ENCODE measurements at regions not wholly inside any gene's neighbourhood (a gene's known extent, or its start where the extent isn't known, plus 50 kb on each side); places are given as distances from the start of the nearest gene placed in this dataset.

DNA sequence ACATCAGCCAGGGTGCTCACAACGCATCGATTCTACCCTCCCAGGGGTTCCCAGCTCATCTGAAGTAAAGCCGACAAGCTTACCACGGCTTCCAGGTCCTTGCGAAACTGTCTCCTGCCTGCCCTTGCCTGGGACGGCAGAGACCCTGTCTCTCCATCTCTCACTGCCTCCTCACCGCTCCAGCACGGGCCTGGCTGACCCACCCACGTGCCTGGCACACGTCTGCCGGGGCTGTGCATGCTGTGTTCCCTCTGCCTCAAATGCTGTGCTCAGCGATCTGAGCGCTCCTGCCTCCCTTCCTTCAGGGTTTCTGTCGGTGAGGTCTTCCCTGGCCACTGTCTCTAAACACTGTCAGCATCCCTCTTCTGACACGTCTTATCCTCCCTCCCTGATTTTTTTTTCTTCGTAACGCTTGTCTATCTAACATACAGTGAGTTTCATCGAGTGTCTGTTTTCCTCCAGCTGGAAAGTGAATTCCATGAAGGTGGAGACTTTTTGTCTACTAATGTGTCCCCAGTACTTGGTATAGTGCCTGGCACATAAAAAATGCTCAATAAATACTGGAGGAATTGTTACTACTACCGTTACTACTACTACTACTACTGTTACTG is 208.4 kb downstream of the IRF8 start:
- TF ChIP-seq EGR1 (IDR thresholded peaks at IDR 0.05), result no peak
- no peak for TF ChIP-seq FOXM1 (IDR thresholded peaks at IDR 0.05; ENCODE audit: borderline replicate concordance, low read depth)
- no peak for TF ChIP-seq YY1 (IDR thresholded peaks at IDR 0.05; ENCODE audit: low read depth)
- TF ChIP-seq TAF1 (IDR thresholded peaks at IDR 0.05; ENCODE audit: low read depth), result no peak
- TF ChIP-seq, protein P1, sequence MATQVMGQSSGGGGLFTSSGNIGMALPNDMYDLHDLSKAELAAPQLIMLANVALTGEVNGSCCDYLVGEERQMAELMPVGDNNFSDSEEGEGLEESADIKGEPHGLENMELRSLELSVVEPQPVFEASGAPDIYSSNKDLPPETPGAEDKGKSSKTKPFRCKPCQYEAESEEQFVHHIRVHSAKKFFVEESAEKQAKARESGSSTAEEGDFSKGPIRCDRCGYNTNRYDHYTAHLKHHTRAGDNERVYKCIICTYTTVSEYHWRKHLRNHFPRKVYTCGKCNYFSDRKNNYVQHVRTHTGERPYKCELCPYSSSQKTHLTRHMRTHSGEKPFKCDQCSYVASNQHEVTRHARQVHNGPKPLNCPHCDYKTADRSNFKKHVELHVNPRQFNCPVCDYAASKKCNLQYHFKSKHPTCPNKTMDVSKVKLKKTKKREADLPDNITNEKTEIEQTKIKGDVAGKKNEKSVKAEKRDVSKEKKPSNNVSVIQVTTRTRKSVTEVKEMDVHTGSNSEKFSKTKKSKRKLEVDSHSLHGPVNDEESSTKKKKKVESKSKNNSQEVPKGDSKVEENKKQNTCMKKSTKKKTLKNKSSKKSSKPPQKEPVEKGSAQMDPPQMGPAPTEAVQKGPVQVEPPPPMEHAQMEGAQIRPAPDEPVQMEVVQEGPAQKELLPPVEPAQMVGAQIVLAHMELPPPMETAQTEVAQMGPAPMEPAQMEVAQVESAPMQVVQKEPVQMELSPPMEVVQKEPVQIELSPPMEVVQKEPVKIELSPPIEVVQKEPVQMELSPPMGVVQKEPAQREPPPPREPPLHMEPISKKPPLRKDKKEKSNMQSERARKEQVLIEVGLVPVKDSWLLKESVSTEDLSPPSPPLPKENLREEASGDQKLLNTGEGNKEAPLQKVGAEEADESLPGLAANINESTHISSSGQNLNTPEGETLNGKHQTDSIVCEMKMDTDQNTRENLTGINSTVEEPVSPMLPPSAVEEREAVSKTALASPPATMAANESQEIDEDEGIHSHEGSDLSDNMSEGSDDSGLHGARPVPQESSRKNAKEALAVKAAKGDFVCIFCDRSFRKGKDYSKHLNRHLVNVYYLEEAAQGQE (IDR thresholded peaks at IDR 0.05; ENCODE audit: low read depth), result no peak
- TF ChIP-seq CEBPB (IDR thresholded peaks at IDR 0.05), result no peak
- no peak for TF ChIP-seq RAD21 (IDR thresholded peaks at IDR 0.05; ENCODE audit: low read depth)
- TF ChIP-seq CREB1 (IDR thresholded peaks at IDR 0.05; ENCODE audit: low read depth), result no peak
- TF ChIP-seq NFIC (IDR thresholded peaks at IDR 0.05), result no peak
- no peak for TF ChIP-seq TEAD4 (IDR thresholded peaks at IDR 0.05)

Data from Ishikawa (cell line).